NCI-H1417 (cell line): ENCODE measurements at regions not wholly inside any gene's neighbourhood (a gene's known extent, or its start where the extent isn't known, plus 50 kb on each side); places are given as distances from the start of the nearest gene placed in this dataset.
"Not testable (repeated sequence)": the region's sequence is repeated elsewhere in the genome, so short reads cannot be mapped to it uniquely, and the experiment has no call there.

Experiments used
- DNase-seq, 3 experiments: peaks; one replicate each; lab custom pipeline; 2025; lab: John Stamatoyannopoulos, UW

- DNase-seq, result no peak
These were observed 247.3 kb downstream of the LPIN1 start for GRCh38 chr2:11993749-11994148.

GRCh38 chr2:11995456-11995855, 249.0 kb downstream of the LPIN1 start:
- DNase-seq, result no peak

GRCh38 chr2:11996618-11997017, 250.2 kb downstream of the LPIN1 start:
- DNase-seq, result no peak

- no peak for DNase-seq
These were observed 250.7 kb downstream of the LPIN1 start for GRCh38 chr2:11997142-11997541.

GRCh38 chr2:11998218-11998617, 251.8 kb downstream of the LPIN1 start:
- no peak for DNase-seq

- no peak for DNase-seq
These were observed 252.4 kb downstream of the LPIN1 start for GRCh38 chr2:11998626-11999378.

- DNase-seq, result no peak
These were observed 255.2 kb downstream of the LPIN1 start for GRCh38 chr2:12001621-12002020.

GRCh38 chr2:12002215-12002614, 255.8 kb downstream of the LPIN1 start:
- DNase-seq, result no peak

- DNase-seq, result no peak
These were observed 258.3 kb downstream of the LPIN1 start for GRCh38 chr2:12004713-12005112.

GRCh38 chr2:12005886-12006681, 259.7 kb downstream of the LPIN1 start:
- DNase-seq, result peak in 2 of 3 experiments; percentile 8 to 45

- no peak for DNase-seq
These were observed 260.4 kb downstream of the LPIN1 start for GRCh38 chr2:12006850-12007249.

GRCh38 chr2:12007282-12007681, 260.9 kb downstream of the LPIN1 start:
- DNase-seq, result no peak

GRCh38 chr2:12008425-12009061, 262.1 kb downstream of the LPIN1 start:
- no peak for DNase-seq

- peak in 1 of 3 experiments; percentile 22 for DNase-seq
These were observed 263.0 kb downstream of the LPIN1 start for GRCh38 chr2:12009323-12009905.

GRCh38 chr2:12010059-12010458, 263.6 kb downstream of the LPIN1 start:
- no peak for DNase-seq

- DNase-seq, result no peak
These were observed 264.3 kb downstream of the LPIN1 start for GRCh38 chr2:12010779-12011178.

GRCh38 chr2:12014088-12014960, 267.9 kb downstream of the LPIN1 start:
- DNase-seq, result peak in 2 of 3 experiments; percentile 30 to 47

GRCh38 chr2:12017499-12018157, 271.2 kb downstream of the LPIN1 start:
- peak in 1 of 3 experiments; percentile 21 for DNase-seq

- not testable (repeated sequence) for DNase-seq
These were observed 272.3 kb downstream of the LPIN1 start for GRCh38 chr2:12018726-12019125.

- DNase-seq, result no peak
These were observed 274.5 kb downstream of the LPIN1 start for GRCh38 chr2:12020833-12021469.
